Panc1 (cell line): ENCODE measurements at regions not wholly inside any gene's neighbourhood (a gene's known extent, or its start where the extent isn't known, plus 50 kb on each side); places are given as distances from the start of the nearest gene placed in this dataset.
"Not testable (repeated sequence)": the region's sequence is repeated elsewhere in the genome, so short reads cannot be mapped to it uniquely, and the experiment has no call there.

ENCODE experiments used
- ATAC-seq: fragments of 200-7000 bp; cut with Tn5 transposase; 2 replicates; pipeline ENCODE4 v1.9.1; 2020; ENCODE audit warnings: mild to moderate bottlenecking, moderate library complexity
- BruUV-seq: library from RNA; stranded (reverse); fragments of 400-500 nt; replicated peaks from 2 replicates; lab custom pipeline; 2021; lab: Mats Ljungman, UMichigan
- CTCF ChIA-PET: fragments of 300-600 bp; sonication (Branson Sonifier 250); formaldehyde crosslinking; loops from one replicate; lab custom pipeline; 2022; ENCODE audit warnings: antibody characterized with exemption; lab: Charles Lee
- POLR2A ChIA-PET: fragments of 300-600 bp; sonication (Branson Sonifier 250); formaldehyde crosslinking; loops from one replicate; lab custom pipeline; 2022; ENCODE audit warnings: antibody characterized with exemption; lab: Charles Lee
- DNase-seq: peaks from one replicate; pipeline ENCODE4 v3.0.0-alpha.2; 2010; ENCODE audit warnings: low read depth, low spot score
- H3K27ac ChIP-seq: 2 replicates; pipeline ENCODE4 v1.5.1; 2011; ENCODE audit warnings: mild to moderate bottlenecking, low read length, inconsistent platforms
- H3K27me3 ChIP-seq: fragments of 200-500 bp; sonication (Bioruptor generic); 2 replicates; pipeline ENCODE4 v1.6.0; 2014; ENCODE audit warnings: low read length, inconsistent platforms; ENCODE audit not compliant: control insufficient read depth, insufficient read depth
- H3K36me3 ChIP-seq: fragments of 200-500 bp; sonication (Bioruptor generic); 2 replicates; pipeline ENCODE4 v1.5.1; 2014; ENCODE audit warnings: inconsistent platforms, mild to moderate bottlenecking, low read length, moderate library complexity; ENCODE audit not compliant: control insufficient read depth, insufficient read depth
- H3K4me1 ChIP-seq: 2 replicates; pipeline ENCODE4 v1.5.1; 2011; ENCODE audit warnings: inconsistent platforms, mild to moderate bottlenecking, low read length, moderate library complexity; ENCODE audit not compliant: control insufficient read depth, insufficient read depth
- H3K4me3 ChIP-seq, 2 experiments: 2 replicates each; pipeline ENCODE4 v1.5.1; 2011 to 2012; ENCODE audit warnings: low read depth in 2 of 2, low read length in 2 of 2, mild to moderate bottlenecking in 2 of 2, inconsistent platforms in 1 of 2, moderate library complexity in 1 of 2
- H3K9me3 ChIP-seq: fragments of 200-500 bp; sonication (Bioruptor generic); 2 replicates; pipeline ENCODE4 v1.5.1; 2014; ENCODE audit warnings: low read depth, mild to moderate bottlenecking, inconsistent platforms, low read length, moderate library complexity; ENCODE audit not compliant: control insufficient read depth, insufficient read depth
- POLR2AphosphoS5 ChIP-seq: IDR thresholded peaks from 2 replicates; pipeline ENCODE4 v1.6.1; 2012; ENCODE audit warnings: mild to moderate bottlenecking, low read depth, low read length, moderate library complexity
- SIN3A ChIP-seq: IDR thresholded peaks from 2 replicates; pipeline ENCODE4 v1.6.1; 2012; ENCODE audit warnings: low read depth, mild to moderate bottlenecking, low read length, moderate library complexity, borderline replicate concordance; ENCODE audit not compliant: insufficient read depth
- TCF7L2 ChIP-seq: IDR thresholded peaks from 2 replicates; pipeline ENCODE4 v1.6.1; 2011; ENCODE audit warnings: mild to moderate bottlenecking, low read depth, low read length, inconsistent platforms
- in situ Hi-C: cut with HindIII; loops from 2 replicates; pipeline ENCODE4 v1.10.0; 2016; ENCODE audit warnings: low sequenced_read_pairs, low pct_unique_long_range_greater_than_20kb
- intact Hi-C: fragments of 100-400 bp; cut with micrococcal nuclease; formaldehyde crosslinking; loops from one replicate; pipeline ENCODE4 v1.10.0; 2022; ENCODE audit not compliant: unreplicated experiment
- TF ChIP-seq, protein P1 (sequence below), 2 experiments: IDR thresholded peaks; 2 replicates each; pipeline ENCODE4 v1.6.1; 2011 to 2012; ENCODE audit warnings: low read depth in 2 of 2, control low read depth in 1 of 2, low read length in 1 of 2, mild to moderate bottlenecking in 1 of 2, moderate library complexity in 1 of 2; ENCODE audit not compliant: insufficient read depth in 1 of 2
- TF ChIP-seq, protein P2 (sequence below): fragments of 450-650 bp; IDR thresholded peaks from 2 replicates; pipeline ENCODE4 v1.5.1; 2017; ENCODE audit warnings: mild to moderate bottlenecking

- DNase-seq (no peak), ATAC-seq (no peak)
- in situ Hi-C loops (no loop called here), intact Hi-C loops (no loop called here)
- no peaks in the 10 kb centered on the region for H3K36me3 ChIP-seq
- H3K4me3 ChIP-seq = no peak overlapping the region
- ChIA-PET POLR2A (interaction anchor here (0.6 to 0.7 kb wide), 2 partner anchors 662 to 776 kb away, joined by 3 to 5 read pairs; no protein-coding TSS in a partner anchor), CTCF (no interaction called here)
- no peaks in the 10 kb centered on the region for H3K9me3 ChIP-seq
- no peak overlapping the region for H3K27ac ChIP-seq
- TF ChIP-seq, protein P1, sequence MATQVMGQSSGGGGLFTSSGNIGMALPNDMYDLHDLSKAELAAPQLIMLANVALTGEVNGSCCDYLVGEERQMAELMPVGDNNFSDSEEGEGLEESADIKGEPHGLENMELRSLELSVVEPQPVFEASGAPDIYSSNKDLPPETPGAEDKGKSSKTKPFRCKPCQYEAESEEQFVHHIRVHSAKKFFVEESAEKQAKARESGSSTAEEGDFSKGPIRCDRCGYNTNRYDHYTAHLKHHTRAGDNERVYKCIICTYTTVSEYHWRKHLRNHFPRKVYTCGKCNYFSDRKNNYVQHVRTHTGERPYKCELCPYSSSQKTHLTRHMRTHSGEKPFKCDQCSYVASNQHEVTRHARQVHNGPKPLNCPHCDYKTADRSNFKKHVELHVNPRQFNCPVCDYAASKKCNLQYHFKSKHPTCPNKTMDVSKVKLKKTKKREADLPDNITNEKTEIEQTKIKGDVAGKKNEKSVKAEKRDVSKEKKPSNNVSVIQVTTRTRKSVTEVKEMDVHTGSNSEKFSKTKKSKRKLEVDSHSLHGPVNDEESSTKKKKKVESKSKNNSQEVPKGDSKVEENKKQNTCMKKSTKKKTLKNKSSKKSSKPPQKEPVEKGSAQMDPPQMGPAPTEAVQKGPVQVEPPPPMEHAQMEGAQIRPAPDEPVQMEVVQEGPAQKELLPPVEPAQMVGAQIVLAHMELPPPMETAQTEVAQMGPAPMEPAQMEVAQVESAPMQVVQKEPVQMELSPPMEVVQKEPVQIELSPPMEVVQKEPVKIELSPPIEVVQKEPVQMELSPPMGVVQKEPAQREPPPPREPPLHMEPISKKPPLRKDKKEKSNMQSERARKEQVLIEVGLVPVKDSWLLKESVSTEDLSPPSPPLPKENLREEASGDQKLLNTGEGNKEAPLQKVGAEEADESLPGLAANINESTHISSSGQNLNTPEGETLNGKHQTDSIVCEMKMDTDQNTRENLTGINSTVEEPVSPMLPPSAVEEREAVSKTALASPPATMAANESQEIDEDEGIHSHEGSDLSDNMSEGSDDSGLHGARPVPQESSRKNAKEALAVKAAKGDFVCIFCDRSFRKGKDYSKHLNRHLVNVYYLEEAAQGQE (IDR thresholded peaks at IDR 0.05; ENCODE audit: insufficient read depth in 1 of 2, low read depth in 2 of 2, low read length in 1 of 2) = no peak
- TF ChIP-seq SIN3A (no peak), TCF7L2 (no peak), POLR2AphosphoS5 (no peak)
- TF ChIP-seq, protein P2, sequence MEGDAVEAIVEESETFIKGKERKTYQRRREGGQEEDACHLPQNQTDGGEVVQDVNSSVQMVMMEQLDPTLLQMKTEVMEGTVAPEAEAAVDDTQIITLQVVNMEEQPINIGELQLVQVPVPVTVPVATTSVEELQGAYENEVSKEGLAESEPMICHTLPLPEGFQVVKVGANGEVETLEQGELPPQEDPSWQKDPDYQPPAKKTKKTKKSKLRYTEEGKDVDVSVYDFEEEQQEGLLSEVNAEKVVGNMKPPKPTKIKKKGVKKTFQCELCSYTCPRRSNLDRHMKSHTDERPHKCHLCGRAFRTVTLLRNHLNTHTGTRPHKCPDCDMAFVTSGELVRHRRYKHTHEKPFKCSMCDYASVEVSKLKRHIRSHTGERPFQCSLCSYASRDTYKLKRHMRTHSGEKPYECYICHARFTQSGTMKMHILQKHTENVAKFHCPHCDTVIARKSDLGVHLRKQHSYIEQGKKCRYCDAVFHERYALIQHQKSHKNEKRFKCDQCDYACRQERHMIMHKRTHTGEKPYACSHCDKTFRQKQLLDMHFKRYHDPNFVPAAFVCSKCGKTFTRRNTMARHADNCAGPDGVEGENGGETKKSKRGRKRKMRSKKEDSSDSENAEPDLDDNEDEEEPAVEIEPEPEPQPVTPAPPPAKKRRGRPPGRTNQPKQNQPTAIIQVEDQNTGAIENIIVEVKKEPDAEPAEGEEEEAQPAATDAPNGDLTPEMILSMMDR = no peak
- 0 out of 2 replicates have a peak, but pooled peaks cover 2% of the 10 kb centered on the region for H3K27me3 ChIP-seq
- no TSS peak for BruUV-seq
- no peaks in the 10 kb centered on the region for H3K4me1 ChIP-seq
Observed at GRCh38 chr2:2582998-2583545, 252.0 kb upstream of the MYT1L start.

DNA sequence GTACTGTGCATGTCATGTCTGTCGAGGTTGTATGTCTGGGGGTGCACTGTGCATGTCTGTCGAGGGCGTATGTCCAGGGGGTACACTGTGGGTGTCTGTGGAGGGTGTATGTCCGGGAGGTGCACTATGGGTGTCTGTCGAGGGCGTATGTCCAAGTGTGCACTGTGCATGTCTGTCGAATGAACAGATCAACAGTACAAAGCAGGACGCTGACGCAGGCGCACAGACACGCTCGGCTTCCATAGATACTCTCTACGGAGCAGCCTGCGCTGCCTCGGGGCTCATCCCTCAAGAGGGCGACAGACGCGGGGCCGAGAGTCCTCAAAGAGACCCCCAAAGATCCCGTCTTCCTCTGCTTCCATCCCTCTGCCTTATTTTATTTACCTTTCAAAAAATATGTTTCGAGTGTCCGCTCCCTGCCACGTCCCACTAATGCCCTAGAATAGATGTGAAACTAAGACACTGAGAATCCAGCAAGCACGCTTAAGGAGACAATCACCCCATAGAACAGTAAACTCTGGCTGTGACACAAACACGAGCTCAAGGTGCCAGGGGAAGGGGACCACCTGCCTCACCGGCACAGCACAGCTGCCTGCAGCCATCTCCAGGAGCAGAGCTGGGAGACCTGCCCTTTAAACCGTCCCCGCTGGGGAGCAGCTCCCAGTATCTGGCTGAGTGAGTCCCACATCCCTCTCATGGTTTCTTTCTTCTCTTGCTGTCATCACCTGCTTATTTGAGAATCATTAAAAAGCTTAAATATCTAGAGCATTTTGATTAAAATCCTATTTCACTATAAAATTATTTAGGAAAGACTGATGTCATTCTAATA is 250.5 kb upstream of the MYT1L start:
- Histone ChIP-seq H3K4me3 (no peak overlapping the region), H3K9me3 (no peaks in the 10 kb centered on the region), H3K27ac (no peak overlapping the region), H3K36me3 (no peaks in the 10 kb centered on the region), H3K27me3 (0 out of 2 replicates have a peak, but pooled peaks cover 2% of the 10 kb centered on the region), H3K4me1 (no peaks in the 10 kb centered on the region)
- in situ Hi-C loops = no loop called here
- TF ChIP-seq SIN3A (no peak), TCF7L2 (no peak), POLR2AphosphoS5 (no peak)
- TF ChIP-seq, protein P2 = no peak
- TF ChIP-seq, protein P1 (IDR thresholded peaks at IDR 0.05; ENCODE audit: insufficient read depth in 1 of 2, low read depth in 2 of 2, low read length in 1 of 2) = no peak
- BruUV-seq = no TSS peak
- ATAC-seq (no peak), DNase-seq (no peak)
- intact Hi-C loops = no loop called here
- ChIA-PET CTCF (no interaction called here), POLR2A (no interaction called here)

DNA sequence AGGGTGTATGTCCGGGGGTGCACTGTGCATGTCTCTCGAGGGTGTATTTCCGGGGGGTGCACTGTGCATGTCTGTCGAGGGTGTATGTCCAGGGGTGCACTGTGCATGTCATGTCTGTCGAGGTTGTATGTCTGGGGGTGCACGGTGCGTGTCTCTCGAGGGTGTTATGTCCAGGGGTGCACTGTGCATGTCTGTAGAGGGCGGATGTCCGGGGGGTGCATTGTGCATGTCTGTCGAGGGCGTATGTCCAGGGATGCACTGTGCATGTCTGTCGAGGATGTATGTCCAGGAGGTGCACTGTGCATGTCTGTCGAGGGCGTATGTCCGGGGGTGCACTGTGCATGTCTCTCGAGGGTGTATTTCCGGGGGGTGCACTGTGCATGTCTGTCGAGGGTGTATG is 249.8 kb upstream of the MYT1L start:
- H3K4me3 ChIP-seq, BruUV-seq, H3K9me3 ChIP-seq, H3K27ac ChIP-seq, in situ Hi-C loops, H3K4me1 ChIP-seq, DNase-seq, CTCF ChIA-PET, H3K36me3 ChIP-seq, intact Hi-C loops, POLR2A ChIA-PET, H3K27me3 ChIP-seq, ATAC-seq: not testable (repeated sequence)
